HG03045 (cell line): ENCODE measurements at regions not wholly inside any gene's neighbourhood (a gene's known extent, or its start where the extent isn't known, plus 50 kb on each side); places are given as distances from the start of the nearest gene placed in this dataset.

Experiments
- ATAC-seq: cut with Tn5 transposase; IDR thresholded peaks from one replicate; pipeline ENCODE4 v1.9.1; 2021; ENCODE audit warnings: mild to moderate bottlenecking, moderate library complexity; ENCODE audit not compliant: unreplicated experiment

GRCh38 chr5:174398171-174398570, 326.2 kb upstream of the MSX2 start:
- no peak for ATAC-seq

GRCh38 chr5:174399411-174399810, 325.0 kb upstream of the MSX2 start:
- no peak for ATAC-seq

DNA sequence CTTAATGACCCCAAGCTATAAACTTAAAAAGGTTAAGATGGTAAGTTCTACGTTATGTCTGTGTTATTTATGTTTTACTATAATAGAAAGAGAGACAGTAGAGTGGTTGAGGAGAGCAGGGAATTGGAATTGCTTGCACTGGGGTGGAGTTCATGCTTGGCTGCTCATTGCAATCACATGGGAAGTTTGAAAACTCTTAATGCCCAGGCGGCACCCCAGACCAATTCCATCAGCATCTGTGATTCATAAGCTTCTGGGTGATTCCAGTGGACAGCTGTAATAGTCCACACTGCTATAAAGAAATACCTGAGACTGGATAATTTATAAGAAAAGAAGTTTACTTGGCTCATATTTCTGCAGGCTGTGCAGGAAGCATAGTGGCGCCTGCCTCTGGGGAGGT, 323.9 kb upstream of the MSX2 start:
- no peak for ATAC-seq

DNA sequence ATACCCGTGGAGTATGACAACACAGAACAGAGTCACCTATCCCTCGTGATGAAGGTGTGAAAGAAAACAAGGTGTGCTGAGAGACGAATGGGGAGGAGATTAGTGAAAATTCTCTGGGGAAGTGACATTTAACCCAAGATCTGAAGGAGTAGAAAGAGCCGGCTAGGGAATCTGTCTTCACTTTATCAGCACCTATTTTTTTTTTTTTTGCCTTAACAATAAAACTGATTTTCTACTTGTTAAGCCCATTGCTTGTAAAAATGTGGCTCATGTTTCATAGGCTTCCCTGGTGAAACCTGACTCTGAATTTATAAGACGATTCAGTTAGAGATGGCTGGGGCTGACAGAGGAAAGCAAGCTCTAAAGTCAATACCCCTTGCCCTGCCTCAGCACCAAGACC, 322.6 kb upstream of the MSX2 start:
- no peak for ATAC-seq

- no peak for ATAC-seq
Measured at GRCh38 chr5:174402222-174402812, 322.1 kb upstream of the MSX2 start.

DNA sequence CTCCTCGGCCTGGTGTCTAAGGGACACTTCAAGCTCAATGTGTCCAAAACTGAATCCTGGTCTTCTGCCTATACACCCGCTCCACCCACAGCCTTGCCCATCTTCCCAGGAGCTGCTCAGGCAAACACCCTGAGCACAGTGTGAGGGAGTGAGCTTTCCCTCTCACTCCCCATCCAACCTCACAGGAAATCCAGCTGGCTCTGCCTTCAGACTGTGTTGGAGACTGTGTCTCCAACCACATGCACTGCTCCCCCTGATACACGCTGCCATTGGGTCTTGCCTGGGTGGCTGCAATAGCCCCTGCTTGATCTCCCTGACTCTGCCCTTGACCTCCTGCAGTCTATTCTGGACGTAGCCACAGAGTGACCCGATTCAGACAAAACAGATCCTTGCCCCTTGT, 319.5 kb upstream of the MSX2 start:
- ATAC-seq, result no peak

DNA sequence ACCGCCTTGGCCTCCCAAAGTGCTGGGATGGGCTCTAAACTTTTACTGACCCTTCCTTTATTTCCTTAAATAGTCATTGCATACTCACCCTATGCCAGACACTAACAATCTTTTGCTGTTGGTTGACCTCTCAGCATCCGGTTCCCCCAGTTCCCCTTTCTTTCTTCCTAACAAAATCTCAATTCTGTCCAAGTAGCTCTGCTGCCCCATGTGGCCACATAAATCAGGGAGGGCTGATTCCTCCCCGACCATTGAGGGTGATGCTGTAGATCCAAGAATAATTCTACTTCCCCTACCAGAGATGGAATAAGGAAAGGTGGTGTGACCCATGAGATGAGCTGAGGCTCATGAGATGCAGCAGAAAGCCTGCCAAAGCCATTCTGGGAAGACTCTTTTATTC, 315.3 kb upstream of the MSX2 start:
- no peak for ATAC-seq

GRCh38 chr5:174409971-174410370, 314.4 kb upstream of the MSX2 start:
- ATAC-seq, result no peak

GRCh38 chr5:174410716-174411478, 313.5 kb upstream of the MSX2 start:
- no peak for ATAC-seq

GRCh38 chr5:174411479-174411819, 312.9 kb upstream of the MSX2 start:
- ATAC-seq, result no peak

DNA sequence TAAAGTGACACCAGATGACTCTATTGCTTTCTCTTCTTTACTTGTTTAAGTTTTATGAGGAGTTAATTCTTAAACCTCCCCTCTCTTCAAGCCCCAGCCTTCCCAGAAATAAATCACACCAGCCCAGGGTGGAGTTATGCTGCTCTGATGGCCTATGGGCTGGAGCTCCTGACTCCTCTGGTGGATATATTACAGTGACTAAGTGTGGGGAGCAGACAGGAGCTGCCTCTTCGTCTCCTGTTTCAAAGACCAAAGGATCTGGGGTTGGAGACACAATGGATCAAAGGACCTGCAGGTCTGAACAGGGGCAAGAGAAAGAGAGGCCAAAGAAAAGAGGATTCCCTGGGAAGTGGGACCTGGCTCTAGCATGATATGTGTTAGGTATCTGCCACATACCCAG, 312.0 kb upstream of the MSX2 start:
- ATAC-seq, result no peak

DNA sequence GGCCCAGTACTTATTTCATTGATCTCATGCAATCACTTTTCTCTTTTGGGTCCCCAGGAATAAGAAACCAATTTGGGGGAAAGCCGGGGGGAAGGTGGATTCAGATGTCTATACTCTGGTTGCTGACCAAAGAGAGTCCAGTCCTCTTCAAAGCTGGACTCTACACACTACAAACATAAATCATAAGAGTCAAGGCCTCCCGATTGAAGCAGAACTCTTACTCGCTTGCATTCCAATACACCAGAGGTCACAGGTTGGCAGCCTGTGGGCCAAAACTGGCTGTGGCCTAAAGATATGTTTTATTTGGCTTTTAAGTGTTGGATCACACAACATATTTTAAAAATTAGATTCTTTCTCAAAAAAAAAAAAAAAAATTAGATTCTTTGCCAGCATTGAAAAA, 311.4 kb upstream of the MSX2 start:
- no peak for ATAC-seq

- ATAC-seq, result no peak
Measured at GRCh38 chr5:174413567-174414314, 310.6 kb upstream of the MSX2 start.

GRCh38 chr5:174414315-174414710, 310.1 kb upstream of the MSX2 start:
- ATAC-seq, result no peak

DNA sequence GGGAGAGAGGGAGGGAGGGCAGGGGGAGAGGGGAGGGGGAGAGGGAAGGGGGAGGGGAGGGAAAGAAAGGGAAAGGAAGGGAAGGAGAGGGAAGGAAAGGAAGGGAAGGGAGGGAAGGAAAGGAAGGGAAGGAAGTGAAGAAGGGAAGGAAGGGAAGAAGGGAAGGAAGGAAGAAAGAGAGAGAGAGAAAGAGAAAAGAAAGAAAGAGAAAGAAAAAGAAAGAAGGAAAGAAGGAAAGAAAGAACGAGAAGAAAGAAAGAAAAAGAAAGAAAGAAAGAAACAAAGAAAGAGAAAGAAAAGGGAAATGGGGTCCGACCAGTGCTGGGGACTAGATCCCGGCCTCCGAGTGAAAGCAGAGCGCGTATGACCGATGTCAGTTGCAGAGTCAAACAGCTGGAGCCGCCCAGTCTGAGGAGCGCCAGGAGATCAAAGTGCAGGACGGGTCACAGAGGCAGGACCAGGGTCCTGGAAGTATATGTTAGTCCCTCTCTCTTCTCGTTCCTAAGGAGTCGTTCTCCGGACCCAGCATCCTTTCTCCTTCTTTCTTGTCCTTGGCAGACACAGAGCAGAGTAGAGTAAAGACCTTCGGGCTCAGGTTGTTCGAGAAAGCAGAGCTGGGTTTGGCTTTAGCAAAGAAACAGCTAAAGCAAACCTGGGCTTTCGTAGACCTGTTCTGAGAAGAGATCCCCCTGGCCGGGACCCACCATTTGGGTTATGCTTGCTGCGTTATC, 305.4 kb upstream of the MSX2 start:
- ATAC-seq, result no peak

GRCh38 chr5:174419540-174420132, 304.7 kb upstream of the MSX2 start:
- peak; percentile 64 for ATAC-seq

DNA sequence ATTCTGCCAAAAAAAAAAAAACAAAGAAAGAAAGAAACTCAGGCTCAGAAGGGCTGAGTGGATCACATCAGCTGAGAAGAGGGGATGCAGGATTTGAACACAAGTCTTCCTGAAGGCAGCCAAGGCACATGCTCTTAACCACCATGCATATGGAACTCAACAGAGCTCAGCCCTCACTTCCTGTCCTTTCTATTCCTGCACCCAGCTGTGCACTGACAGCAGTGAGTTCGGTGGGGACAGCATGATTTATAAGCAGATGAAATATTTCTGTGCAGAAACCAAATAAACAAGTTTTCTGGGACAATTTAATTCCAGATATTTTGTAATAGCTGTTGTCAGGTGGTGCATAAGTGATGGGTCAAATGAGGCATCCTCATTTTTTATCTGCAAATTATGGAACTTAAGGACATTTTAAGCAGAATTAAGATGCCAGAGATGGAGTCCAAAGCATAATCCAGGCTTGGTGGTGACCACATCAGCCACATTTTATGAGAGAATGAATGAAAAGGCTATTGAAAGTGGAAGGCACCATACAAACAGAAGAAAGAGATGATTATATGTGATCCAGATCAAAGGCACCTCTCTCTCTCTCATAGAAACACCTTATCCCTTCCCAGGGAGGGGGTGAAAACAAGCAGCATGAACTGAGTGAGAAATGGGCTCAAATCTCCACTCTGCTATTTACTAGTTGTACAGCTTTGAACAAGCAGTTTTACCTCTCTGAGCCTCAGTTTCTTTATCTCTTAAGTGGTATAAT, 303.6 kb upstream of the MSX2 start:
- no peak for ATAC-seq

DNA sequence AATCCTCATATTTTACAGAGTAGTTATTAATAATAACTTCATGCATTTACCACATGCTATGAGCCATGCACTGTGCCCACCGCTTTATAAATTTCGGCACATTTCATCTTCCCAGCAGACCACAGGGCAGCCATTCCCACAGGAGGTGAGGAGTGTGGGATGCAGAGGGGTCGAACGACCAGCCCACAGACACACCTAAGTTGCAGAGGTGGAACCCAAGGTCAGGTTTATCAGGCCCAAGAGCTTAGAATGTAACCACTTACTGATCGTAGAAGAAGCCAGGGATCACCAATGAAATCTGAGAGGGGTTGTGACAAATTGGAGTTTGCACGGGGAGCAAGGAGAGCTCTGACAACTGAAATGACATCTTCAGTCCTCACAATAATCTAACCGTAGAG, 303.0 kb upstream of the MSX2 start:
- no peak for ATAC-seq

GRCh38 chr5:174423558-174423957, 300.8 kb upstream of the MSX2 start:
- no peak for ATAC-seq

- no peak for ATAC-seq
Measured at GRCh38 chr5:174424219-174425053, 299.9 kb upstream of the MSX2 start.
